ENCODE measurements at regions not wholly inside any gene's neighbourhood (a gene's known extent, or its start where the extent isn't known, plus 50 kb on each side); places are given as distances from the start of the nearest gene placed in this dataset.
"Not testable (repeated sequence)": the region's sequence is repeated elsewhere in the genome, so short reads cannot be mapped to it uniquely, and the experiment has no call there.

DNA sequence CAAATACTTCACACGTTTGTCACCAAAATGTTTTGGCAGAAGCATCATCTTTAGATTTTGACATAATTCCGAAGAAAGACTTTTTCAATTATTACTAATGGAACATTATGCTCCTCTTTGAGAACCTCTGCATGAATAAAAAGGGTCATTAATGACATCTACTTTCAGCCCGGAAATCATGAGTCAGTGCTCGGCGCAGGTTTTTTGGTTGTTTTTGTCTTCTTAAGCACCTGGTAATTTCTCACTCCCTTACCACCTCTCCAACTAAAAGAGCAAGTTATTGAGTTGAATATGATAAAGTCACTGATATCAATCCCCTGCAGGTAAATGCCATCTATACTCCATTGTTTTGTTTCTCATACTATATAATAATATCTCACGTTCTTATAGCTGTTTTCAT, 113.0 kb upstream of the PBX1 start:
- Histone ChIP-seq H3K27ac (replicated peaks) (no peak overlapping the region), H3K36me3 (no peaks in the 10 kb centered on the region), H3K4me3 (no peak overlapping the region), H3K27me3 (ENCODE audit: low read depth) (no peaks in the 10 kb centered on the region), H3K9me3 (replicated peaks) (no peaks in the 10 kb centered on the region), H3K4me1 (peaks cover 7% of the 10 kb centered on the region)
- TF ChIP-seq, protein P1, sequence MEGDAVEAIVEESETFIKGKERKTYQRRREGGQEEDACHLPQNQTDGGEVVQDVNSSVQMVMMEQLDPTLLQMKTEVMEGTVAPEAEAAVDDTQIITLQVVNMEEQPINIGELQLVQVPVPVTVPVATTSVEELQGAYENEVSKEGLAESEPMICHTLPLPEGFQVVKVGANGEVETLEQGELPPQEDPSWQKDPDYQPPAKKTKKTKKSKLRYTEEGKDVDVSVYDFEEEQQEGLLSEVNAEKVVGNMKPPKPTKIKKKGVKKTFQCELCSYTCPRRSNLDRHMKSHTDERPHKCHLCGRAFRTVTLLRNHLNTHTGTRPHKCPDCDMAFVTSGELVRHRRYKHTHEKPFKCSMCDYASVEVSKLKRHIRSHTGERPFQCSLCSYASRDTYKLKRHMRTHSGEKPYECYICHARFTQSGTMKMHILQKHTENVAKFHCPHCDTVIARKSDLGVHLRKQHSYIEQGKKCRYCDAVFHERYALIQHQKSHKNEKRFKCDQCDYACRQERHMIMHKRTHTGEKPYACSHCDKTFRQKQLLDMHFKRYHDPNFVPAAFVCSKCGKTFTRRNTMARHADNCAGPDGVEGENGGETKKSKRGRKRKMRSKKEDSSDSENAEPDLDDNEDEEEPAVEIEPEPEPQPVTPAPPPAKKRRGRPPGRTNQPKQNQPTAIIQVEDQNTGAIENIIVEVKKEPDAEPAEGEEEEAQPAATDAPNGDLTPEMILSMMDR (IDR thresholded peaks at IDR 0.05; ENCODE audit: borderline replicate concordance), result no peak
- intact Hi-C loops (cut with micrococcal nuclease), result no loop called here
- DNase-seq, result no peak

DNA sequence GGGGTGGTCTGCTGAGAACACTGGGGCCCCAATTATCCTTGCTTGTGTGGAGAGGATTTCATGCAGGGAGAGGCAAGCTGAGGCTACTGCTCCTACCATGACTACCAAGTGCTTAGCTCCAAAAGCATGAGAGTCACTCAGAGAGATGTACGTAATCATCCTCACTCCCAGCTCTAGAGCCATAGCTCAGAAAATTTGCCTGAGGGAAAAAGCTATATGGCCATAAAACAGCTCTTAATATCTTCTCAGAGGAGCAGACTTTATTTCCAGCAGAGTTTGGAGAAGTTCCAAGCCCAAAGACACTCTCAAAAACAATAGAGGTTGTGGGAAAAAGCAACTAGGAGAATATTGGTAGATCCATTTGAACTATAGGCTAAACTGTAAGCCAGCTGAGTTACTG, 106.4 kb upstream of the PBX1 start:
- no peaks in the 10 kb centered on the region for H3K27me3 ChIP-seq (ENCODE audit: low read depth)
- no peak for DNase-seq
- H3K4me1 ChIP-seq, result no peaks in the 10 kb centered on the region
- no peak overlapping the region for H3K27ac ChIP-seq (replicated peaks)
- peaks cover 10% of the 10 kb centered on the region for H3K9me3 ChIP-seq (replicated peaks)
- intact Hi-C loops (cut with micrococcal nuclease), result no loop called here
- H3K36me3 ChIP-seq, result no peaks in the 10 kb centered on the region
- TF ChIP-seq, protein P1 (IDR thresholded peaks at IDR 0.05; ENCODE audit: borderline replicate concordance), result no peak
- H3K4me3 ChIP-seq, result no peak overlapping the region

DNA sequence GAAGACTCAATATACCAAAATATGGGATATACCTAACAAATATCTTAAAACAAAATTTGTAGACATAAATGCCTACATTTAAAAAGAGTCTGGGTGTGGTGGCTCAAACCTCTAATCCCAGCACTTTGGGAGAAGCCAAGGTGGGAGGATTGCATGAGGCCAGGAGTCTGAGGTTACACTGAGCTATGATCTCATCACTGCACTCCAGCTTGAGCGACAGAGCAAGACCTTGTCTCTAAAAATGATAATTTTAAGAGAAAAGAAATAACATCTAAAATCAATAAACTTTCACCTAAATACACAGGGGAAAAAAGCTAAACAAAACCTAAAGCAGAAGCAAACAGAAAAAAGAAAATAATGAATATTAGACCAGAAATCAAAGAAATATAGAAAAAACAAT, 102.7 kb upstream of the PBX1 start:
- intact Hi-C loops (cut with micrococcal nuclease), result no loop called here

DNA sequence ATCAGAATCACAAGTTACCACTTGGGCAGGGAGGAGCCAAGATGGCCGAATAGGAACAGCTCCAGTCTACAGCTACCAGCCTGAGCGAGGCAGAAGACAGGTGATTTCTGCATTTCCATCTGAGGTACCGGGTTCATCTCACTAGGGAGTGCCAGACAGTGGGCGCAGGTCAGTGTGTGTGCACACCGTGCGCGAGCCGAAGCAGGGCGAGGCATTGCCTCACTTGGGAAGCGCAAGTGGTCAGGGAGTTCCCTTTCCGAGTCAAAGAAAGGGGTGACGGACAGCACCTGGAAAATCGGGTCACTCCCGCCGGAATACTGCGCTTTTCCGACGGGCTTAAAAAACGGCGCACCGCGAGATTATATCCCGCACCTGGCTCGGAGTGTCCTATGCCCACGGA, 99.8 kb upstream of the PBX1 start:
- H3K36me3 ChIP-seq; H3K27me3 ChIP-seq (ENCODE audit: low read depth); intact Hi-C loops (cut with micrococcal nuclease); H3K4me3 ChIP-seq; DNase-seq; H3K27ac ChIP-seq (replicated peaks); H3K4me1 ChIP-seq; H3K9me3 ChIP-seq (replicated peaks): not testable (repeated sequence)

More for the DNA sequence above, 102.7 kb upstream of the PBX1 start:
- Histone ChIP-seq H3K9me3 (replicated peaks) (peaks cover 10% of the 10 kb centered on the region), H3K4me1 (no peaks in the 10 kb centered on the region), H3K4me3 (no peak overlapping the region), H3K36me3 (no peaks in the 10 kb centered on the region), H3K27ac (replicated peaks) (no peak overlapping the region), H3K27me3 (ENCODE audit: low read depth) (no peaks in the 10 kb centered on the region)
- TF ChIP-seq, protein P1 (IDR thresholded peaks at IDR 0.05; ENCODE audit: borderline replicate concordance), result no peak
- no peak for DNase-seq

DNA sequence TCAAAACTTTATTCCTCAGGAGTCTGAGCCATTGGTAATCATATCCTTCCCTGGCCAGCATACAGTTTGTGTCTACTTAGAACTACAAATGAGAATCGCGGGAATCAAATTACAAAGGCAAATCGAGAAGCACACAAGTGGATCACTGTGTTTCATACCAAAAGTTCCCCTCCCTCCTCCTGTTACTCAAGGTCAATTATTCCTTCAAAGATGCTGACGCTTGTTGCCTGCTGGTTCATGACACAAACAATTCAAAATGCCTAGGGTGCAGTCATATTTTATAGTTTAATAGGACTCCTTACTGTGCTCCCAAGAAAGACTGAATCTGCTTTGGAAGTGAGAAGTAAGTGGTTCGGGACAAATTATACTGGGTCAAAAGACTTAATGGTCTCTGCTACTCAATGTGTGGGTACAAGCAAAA, 93.0 kb upstream of the PBX1 start:
- no peaks in the 10 kb centered on the region for H3K4me1 ChIP-seq
- intact Hi-C loops (cut with micrococcal nuclease), result no loop called here
- TF ChIP-seq, protein P1 (IDR thresholded peaks at IDR 0.05; ENCODE audit: borderline replicate concordance), result no peak
- no peak for DNase-seq
- no peaks in the 10 kb centered on the region for H3K27me3 ChIP-seq (ENCODE audit: low read depth)
- no peak overlapping the region for H3K4me3 ChIP-seq
- H3K9me3 ChIP-seq (replicated peaks), result no peaks in the 10 kb centered on the region
- no peak overlapping the region for H3K27ac ChIP-seq (replicated peaks)
- H3K36me3 ChIP-seq, result no peaks in the 10 kb centered on the region

DNA sequence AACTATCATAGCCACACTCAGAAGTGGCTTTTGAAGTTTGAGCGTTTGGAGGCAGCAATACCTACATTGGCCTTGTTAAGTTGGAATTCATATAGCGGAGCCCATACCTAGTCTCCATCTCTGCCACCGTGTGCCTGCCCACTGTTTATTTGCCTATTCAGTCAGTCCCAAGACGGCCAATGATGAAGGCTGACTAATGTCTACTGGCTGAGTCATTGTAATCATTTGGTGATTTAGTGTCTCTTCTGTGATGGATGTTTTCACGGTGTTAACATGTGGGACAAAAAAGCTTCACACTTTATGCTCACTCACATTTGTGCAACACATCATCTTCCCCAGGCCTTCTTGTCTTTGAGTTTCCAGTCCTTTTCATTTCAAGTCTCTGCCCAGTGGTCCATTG, 92.6 kb upstream of the PBX1 start:
- Histone ChIP-seq H3K4me1 (no peaks in the 10 kb centered on the region), H3K4me3 (no peak overlapping the region), H3K36me3 (no peaks in the 10 kb centered on the region), H3K9me3 (replicated peaks) (no peaks in the 10 kb centered on the region), H3K27ac (replicated peaks) (no peak overlapping the region), H3K27me3 (ENCODE audit: low read depth) (no peaks in the 10 kb centered on the region)
- TF ChIP-seq, protein P1 (IDR thresholded peaks at IDR 0.05; ENCODE audit: borderline replicate concordance), result no peak
- intact Hi-C loops (cut with micrococcal nuclease), result no loop called here
- DNase-seq, result no peak
